H1 (cell line): ENCODE measurements at regions not wholly inside any gene's neighbourhood (a gene's known extent, or its start where the extent isn't known, plus 50 kb on each side); places are given as distances from the start of the nearest gene placed in this dataset.

Source experiments
- KDM5A ChIP-seq: fragments of 200-600 bp; IDR thresholded peaks from 2 replicates; pipeline ENCODE4 v1.7.1; 2012; ENCODE audit warnings: mild to moderate bottlenecking, low read length, inconsistent platforms, mixed read lengths
- RAD21 ChIP-seq, 2 experiments: IDR thresholded peaks in 1 of 2; conservative IDR thresholded peaks in 1 of 2; 2 replicates each; pipeline ENCODE4 v1.6.1; 2011; ENCODE audit warnings: low read depth in 2 of 2, low read length in 2 of 2, improper control_type of control experiment in 1 of 2, inconsistent platforms in 1 of 2, mild to moderate bottlenecking in 1 of 2, moderate library complexity in 1 of 2
- TF ChIP-seq, protein P1 (sequence below): IDR thresholded peaks from 2 replicates; pipeline ENCODE4 v1.6.1; 2012; ENCODE audit warnings: inconsistent platforms
- TF ChIP-seq, protein P2 (sequence below): IDR thresholded peaks from 2 replicates; pipeline ENCODE4 v1.6.1; 2012; ENCODE audit warnings: low read length, inconsistent platforms
- TF ChIP-seq, protein P3 (sequence below): fragments of 300-600 bp; sonication (generic); IDR thresholded peaks from 2 replicates; pipeline ENCODE4 v1.7.1; 2012; ENCODE audit warnings: low read length, moderate library complexity, mild to moderate bottlenecking, inconsistent platforms; ENCODE audit not compliant: insufficient replicate concordance

DNA sequence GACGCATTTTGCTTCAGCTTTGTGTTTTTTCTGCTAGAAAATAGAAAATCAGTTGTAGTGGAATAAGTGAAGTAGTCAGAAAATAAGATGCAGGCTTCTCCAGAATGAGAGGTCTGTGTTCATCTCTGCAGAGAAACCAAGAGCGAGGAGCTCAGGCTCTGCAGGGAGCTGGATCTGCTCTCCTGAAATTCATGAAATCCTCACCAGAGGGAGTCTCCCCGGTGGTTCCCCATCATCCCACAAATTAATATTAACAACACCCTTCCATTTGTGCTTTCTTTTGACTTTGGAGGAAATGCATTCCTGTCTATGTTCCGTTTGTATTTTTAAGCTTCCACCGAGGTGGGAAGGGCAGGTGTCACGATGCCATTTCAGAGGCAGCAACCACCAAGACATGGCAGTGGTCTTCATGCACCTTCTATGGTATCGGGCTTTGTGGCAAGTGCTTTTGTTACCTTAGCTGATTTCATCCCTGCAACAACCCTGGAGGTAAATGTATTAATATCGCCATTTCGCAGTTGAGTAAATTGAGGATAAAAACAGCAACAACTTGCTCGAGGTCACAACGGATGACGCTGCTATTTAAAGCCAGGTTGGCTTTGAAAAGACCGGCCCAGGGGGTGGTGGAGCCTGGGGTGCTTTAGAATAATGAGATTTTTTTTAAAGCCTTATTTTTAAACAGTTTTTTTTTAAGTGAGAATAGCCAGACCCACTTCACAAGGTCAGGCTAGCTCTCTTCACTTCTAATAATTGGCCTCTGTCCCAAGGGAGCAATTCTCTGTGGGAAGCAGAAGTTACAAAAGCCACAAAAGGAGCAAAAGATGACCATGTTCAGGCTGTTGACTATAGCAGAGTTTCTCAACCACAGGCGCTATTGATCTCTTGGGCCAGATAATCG is 367.6 kb upstream of the ERCC4 start (continued):
- TF ChIP-seq, protein P1, sequence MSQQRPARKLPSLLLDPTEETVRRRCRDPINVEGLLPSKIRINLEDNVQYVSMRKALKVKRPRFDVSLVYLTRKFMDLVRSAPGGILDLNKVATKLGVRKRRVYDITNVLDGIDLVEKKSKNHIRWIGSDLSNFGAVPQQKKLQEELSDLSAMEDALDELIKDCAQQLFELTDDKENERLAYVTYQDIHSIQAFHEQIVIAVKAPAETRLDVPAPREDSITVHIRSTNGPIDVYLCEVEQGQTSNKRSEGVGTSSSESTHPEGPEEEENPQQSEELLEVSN = no peak
- TF ChIP-seq RAD21 (IDR thresholded peaks at IDR 0.05 in 1 of 2, conservative IDR thresholded peaks at IDR 0.05 in 1 of 2; ENCODE audit: low read depth in 2 of 2, low read length in 2 of 2) (peak in 1 of 2 experiments; percentile 35; a peak in 2 of 4 replicates), KDM5A (no peak)
- TF ChIP-seq, protein P2, sequence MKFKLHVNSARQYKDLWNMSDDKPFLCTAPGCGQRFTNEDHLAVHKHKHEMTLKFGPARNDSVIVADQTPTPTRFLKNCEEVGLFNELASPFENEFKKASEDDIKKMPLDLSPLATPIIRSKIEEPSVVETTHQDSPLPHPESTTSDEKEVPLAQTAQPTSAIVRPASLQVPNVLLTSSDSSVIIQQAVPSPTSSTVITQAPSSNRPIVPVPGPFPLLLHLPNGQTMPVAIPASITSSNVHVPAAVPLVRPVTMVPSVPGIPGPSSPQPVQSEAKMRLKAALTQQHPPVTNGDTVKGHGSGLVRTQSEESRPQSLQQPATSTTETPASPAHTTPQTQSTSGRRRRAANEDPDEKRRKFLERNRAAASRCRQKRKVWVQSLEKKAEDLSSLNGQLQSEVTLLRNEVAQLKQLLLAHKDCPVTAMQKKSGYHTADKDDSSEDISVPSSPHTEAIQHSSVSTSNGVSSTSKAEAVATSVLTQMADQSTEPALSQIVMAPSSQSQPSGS = no peak
- TF ChIP-seq, protein P3, sequence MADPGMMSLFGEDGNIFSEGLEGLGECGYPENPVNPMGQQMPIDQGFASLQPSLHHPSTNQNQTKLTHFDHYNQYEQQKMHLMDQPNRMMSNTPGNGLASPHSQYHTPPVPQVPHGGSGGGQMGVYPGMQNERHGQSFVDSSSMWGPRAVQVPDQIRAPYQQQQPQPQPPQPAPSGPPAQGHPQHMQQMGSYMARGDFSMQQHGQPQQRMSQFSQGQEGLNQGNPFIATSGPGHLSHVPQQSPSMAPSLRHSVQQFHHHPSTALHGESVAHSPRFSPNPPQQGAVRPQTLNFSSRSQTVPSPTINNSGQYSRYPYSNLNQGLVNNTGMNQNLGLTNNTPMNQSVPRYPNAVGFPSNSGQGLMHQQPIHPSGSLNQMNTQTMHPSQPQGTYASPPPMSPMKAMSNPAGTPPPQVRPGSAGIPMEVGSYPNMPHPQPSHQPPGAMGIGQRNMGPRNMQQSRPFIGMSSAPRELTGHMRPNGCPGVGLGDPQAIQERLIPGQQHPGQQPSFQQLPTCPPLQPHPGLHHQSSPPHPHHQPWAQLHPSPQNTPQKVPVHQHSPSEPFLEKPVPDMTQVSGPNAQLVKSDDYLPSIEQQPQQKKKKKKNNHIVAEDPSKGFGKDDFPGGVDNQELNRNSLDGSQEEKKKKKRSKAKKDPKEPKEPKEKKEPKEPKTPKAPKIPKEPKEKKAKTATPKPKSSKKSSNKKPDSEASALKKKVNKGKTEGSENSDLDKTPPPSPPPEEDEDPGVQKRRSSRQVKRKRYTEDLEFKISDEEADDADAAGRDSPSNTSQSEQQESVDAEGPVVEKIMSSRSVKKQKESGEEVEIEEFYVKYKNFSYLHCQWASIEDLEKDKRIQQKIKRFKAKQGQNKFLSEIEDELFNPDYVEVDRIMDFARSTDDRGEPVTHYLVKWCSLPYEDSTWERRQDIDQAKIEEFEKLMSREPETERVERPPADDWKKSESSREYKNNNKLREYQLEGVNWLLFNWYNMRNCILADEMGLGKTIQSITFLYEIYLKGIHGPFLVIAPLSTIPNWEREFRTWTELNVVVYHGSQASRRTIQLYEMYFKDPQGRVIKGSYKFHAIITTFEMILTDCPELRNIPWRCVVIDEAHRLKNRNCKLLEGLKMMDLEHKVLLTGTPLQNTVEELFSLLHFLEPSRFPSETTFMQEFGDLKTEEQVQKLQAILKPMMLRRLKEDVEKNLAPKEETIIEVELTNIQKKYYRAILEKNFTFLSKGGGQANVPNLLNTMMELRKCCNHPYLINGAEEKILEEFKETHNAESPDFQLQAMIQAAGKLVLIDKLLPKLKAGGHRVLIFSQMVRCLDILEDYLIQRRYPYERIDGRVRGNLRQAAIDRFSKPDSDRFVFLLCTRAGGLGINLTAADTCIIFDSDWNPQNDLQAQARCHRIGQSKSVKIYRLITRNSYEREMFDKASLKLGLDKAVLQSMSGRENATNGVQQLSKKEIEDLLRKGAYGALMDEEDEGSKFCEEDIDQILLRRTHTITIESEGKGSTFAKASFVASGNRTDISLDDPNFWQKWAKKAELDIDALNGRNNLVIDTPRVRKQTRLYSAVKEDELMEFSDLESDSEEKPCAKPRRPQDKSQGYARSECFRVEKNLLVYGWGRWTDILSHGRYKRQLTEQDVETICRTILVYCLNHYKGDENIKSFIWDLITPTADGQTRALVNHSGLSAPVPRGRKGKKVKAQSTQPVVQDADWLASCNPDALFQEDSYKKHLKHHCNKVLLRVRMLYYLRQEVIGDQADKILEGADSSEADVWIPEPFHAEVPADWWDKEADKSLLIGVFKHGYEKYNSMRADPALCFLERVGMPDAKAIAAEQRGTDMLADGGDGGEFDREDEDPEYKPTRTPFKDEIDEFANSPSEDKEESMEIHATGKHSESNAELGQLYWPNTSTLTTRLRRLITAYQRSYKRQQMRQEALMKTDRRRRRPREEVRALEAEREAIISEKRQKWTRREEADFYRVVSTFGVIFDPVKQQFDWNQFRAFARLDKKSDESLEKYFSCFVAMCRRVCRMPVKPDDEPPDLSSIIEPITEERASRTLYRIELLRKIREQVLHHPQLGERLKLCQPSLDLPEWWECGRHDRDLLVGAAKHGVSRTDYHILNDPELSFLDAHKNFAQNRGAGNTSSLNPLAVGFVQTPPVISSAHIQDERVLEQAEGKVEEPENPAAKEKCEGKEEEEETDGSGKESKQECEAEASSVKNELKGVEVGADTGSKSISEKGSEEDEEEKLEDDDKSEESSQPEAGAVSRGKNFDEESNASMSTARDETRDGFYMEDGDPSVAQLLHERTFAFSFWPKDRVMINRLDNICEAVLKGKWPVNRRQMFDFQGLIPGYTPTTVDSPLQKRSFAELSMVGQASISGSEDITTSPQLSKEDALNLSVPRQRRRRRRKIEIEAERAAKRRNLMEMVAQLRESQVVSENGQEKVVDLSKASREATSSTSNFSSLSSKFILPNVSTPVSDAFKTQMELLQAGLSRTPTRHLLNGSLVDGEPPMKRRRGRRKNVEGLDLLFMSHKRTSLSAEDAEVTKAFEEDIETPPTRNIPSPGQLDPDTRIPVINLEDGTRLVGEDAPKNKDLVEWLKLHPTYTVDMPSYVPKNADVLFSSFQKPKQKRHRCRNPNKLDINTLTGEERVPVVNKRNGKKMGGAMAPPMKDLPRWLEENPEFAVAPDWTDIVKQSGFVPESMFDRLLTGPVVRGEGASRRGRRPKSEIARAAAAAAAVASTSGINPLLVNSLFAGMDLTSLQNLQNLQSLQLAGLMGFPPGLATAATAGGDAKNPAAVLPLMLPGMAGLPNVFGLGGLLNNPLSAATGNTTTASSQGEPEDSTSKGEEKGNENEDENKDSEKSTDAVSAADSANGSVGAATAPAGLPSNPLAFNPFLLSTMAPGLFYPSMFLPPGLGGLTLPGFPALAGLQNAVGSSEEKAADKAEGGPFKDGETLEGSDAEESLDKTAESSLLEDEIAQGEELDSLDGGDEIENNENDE = no peak
